OCI-LY1 (cell line): ENCODE measurements at regions not wholly inside any gene's neighbourhood (a gene's known extent, or its start where the extent isn't known, plus 50 kb on each side); places are given as distances from the start of the nearest gene placed in this dataset.

Experiments
- EZH2 ChIP-seq: fragments of 200-600 bp; sonication (generic), shearing (Covaris generic); IDR thresholded peaks from 2 replicates; pipeline ENCODE4 v1.8.0; 2017; ENCODE audit warnings: borderline replicate concordance, mixed run types, mild to moderate bottlenecking, antibody characterized with exemption, low read length, moderate library complexity, mixed read lengths
- TF ChIP-seq, protein P1 (sequence below): fragments of 200-600 bp; sonication (generic), shearing (Covaris generic); IDR thresholded peaks from 2 replicates; pipeline ENCODE4 v1.5.1; 2017; ENCODE audit warnings: mild to moderate bottlenecking, antibody characterized with exemption, low read length, moderate library complexity, mixed read lengths

DNA sequence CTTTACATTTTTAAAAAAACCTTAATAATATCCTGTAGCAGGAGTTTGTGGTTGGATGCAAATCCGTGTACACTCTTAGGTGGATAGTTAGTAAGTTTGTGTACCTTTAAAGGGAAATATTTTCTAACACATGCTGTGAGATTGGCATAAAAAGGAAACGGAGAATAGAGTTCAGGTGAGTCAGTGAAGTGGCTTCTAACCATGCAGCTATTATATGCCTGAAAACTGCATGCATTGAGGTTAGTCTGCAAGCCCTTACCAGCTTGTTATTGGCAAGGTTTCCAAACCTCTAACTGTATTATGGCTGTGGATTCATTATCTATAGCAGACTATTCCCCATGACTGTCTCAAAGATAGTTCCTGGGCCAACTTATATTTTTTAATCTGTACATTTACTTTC lies 420.6 kb upstream of the MMS22L start:
- TF ChIP-seq, protein P1, sequence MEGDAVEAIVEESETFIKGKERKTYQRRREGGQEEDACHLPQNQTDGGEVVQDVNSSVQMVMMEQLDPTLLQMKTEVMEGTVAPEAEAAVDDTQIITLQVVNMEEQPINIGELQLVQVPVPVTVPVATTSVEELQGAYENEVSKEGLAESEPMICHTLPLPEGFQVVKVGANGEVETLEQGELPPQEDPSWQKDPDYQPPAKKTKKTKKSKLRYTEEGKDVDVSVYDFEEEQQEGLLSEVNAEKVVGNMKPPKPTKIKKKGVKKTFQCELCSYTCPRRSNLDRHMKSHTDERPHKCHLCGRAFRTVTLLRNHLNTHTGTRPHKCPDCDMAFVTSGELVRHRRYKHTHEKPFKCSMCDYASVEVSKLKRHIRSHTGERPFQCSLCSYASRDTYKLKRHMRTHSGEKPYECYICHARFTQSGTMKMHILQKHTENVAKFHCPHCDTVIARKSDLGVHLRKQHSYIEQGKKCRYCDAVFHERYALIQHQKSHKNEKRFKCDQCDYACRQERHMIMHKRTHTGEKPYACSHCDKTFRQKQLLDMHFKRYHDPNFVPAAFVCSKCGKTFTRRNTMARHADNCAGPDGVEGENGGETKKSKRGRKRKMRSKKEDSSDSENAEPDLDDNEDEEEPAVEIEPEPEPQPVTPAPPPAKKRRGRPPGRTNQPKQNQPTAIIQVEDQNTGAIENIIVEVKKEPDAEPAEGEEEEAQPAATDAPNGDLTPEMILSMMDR: no peak
- TF ChIP-seq EZH2: no peak
